Ammon's horn (tissue), 1 donor: ENCODE measurements at regions not wholly inside any gene's neighbourhood (a gene's known extent, or its start where the extent isn't known, plus 50 kb on each side); places are given as distances from the start of the nearest gene placed in this dataset.

Source experiments
- DNase-seq: peaks from one replicate; pipeline ENCODE4 v3.0.0-alpha.2; 2016; ENCODE audit warnings: low spot score

DNA sequence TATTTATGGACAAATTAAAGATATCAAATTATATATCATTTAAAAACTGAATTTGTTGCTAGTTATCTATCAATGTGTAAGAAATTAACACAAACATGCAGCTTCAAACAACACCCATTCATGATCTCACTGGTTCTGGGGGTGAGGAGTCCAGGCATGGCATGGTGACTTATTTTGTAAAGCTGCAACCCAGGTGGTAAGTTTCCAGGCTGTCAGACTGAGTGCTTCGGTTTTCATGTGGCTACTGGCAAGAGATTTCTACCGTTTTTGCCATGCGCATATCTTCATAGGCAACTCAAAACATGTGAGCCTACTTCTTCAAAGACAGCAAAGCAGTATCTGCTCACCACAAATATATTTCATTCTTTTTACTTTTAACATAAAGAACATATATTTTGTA, 364.3 kb upstream of the BCHE start:
- DNase-seq = no peak

- DNase-seq = no peak
Observed at GRCh38 chr3:166199491-166199890, 362.3 kb upstream of the BCHE start.

- no peak for DNase-seq
Observed at GRCh38 chr3:166195808-166196207, 358.6 kb upstream of the BCHE start.

DNA sequence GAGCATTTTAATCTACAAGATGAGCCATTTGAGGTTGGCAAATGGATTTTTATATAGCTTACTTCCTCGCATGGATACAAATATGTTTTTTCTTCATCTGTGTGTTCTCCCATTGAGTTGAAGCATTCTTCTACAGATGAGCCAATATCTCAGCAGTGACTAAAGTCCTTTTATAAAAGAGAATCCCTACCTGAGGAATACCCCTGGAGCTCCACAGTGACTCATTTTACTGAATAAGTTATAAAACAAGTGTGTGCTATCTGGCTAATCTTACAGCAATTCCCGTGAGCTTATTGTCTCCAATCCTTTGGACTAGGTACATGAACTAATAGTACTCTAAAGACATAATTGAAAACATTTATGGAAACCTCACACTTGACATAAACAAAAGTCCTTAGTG, 354.2 kb upstream of the BCHE start:
- DNase-seq = no peak

GRCh38 chr3:166190360-166190759, 353.1 kb upstream of the BCHE start:
- no peak for DNase-seq

- DNase-seq = no peak
Observed at GRCh38 chr3:166187237-166187636, 350.0 kb upstream of the BCHE start.

- no peak for DNase-seq
Observed at GRCh38 chr3:166186003-166186402, 348.8 kb upstream of the BCHE start.

DNA sequence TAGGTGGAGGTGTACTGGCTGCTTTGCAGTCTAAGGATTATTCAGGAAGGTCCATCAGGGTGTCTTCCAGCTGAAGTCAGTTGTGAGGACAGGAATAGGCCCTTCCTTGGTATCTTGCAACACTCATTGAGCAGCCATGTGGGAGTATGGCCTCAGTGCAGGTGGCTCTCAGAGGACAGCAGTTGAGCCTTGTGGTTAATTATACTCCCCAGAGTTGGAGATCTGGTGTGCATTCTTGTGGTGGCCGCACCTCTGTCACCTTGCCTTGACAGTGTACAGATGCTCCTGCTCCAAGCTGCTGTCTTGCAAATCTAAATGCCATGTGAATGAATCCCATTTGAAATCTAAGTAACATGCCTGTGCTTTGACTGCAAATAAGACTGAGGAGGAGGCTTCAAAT, 339.9 kb upstream of the BCHE start:
- DNase-seq = no peak

- no peak for DNase-seq
Observed at GRCh38 chr3:166171695-166172094, 334.5 kb upstream of the BCHE start.

GRCh38 chr3:166169681-166170080, 332.5 kb upstream of the BCHE start:
- DNase-seq = peak; percentile 16

GRCh38 chr3:166127969-166128368, 290.7 kb upstream of the BCHE start:
- no peak for DNase-seq

DNA sequence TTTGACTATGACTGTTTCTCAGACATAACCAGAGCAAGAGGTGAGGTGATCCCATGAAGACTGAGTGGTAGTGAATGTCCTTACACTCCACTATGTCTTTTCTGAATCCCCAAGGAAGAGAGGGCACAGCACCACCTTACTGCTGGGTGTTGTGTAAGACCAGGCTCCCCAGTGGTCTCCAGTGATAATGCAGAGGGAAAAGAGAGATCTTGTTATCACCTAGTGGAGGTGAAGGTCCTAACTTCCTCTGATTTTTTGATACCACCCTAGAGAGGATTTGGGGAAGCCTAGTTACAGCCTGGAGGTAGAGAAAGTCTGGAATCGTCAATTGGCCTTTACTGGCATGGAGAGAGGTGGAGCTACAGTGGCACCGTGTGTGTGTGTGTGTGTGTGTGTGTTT, 288.0 kb upstream of the BCHE start:
- DNase-seq = no peak

- DNase-seq = no peak
Observed at GRCh38 chr3:166123576-166123975, 286.4 kb upstream of the BCHE start.

DNA sequence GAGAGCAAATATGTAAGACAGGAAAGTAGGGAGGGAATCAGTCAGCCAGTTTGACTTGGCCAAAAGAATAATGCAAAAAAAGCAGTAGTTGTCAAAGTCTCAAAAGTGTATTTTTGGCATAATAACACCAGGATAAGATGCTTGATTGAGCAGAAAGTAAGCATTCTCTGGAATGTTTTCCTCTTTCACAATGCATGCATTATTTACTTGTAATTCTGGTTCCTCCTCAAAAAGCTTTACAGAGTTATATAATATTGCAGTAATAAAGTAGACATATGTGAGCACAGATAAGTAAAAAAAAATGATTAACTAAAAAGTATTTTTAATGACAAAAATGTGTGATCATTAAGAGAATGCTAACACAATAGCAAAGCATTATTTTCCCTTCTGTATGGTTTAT, 285.9 kb upstream of the BCHE start:
- no peak for DNase-seq

DNA sequence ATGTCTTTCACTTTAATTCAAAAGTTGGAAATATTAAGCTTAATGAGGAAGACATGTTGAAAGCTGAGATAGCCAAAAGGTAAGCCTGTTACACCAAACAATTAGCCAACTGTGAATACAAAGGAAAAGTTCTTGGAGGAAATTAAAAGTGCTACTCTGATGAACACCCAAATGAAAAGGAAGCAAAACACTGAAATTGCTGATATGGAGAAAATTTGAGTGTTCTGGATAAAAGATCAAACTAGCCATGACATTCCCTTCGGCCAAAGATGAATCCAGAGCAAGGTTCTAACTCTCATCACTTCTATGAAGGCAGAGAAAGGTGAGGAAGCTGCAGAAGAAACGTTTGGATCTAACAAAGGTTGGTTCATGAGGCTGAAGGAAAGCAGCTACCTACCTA, 280.8 kb upstream of the BCHE start:
- no peak for DNase-seq

DNA sequence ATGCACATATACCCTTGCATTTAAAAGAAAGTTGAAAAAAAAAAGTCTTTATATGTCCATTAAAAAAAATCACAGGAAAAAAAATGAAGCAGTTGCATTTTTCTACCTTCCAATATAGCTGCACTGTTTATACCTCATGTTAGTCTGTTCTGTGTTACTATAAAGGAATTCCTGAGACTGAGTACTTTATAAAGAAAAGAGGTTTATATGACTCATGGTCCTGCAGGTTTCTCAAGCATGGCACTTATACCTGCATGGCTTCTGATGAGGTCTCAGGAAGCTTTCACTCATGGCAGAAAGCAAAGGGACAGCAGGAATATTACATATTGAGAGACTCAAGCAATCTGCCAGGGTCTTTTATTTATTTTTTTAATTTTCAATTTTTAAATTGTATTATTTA, 277.2 kb upstream of the BCHE start:
- no peak for DNase-seq

DNA sequence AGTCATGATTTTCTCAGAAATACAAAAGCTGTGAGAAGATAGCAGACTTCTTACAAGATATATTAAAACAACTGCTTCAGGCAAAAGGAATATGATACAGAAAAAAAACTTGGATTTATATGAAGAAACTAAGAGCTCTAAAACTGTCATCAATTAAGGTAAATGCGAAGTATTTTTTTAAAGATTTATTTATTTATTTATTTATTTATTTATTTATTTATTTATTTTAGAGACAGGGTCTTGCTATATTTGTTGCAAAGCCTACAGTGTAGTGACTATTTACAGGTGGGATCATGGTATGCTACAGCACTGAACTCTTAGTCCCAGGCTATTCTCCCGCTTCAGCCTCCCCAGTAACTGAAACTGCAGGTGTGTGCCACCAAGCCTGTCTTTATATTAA, 274.3 kb upstream of the BCHE start:
- DNase-seq = no peak

DNA sequence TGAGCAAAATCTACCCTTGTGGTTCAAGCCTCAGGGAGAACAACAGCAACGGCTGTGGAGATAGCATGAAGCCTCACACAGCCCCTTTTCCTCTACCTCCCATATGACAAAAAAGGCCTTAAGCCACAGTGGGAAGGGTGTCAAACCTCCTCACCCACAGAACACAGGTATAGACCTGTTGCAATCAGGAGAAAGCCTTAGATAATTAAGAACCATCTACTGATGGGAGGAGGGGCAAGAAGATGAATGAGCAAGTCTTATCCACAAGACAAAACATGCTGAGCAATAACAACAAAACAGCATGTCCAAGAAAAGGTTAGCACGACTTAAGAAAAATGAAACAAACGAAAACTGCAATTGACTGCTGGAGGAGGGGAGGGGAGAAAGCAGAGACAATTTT, 272.9 kb upstream of the BCHE start:
- no peak for DNase-seq

GRCh38 chr3:166104938-166105337, 267.7 kb upstream of the BCHE start:
- no peak for DNase-seq

DNA sequence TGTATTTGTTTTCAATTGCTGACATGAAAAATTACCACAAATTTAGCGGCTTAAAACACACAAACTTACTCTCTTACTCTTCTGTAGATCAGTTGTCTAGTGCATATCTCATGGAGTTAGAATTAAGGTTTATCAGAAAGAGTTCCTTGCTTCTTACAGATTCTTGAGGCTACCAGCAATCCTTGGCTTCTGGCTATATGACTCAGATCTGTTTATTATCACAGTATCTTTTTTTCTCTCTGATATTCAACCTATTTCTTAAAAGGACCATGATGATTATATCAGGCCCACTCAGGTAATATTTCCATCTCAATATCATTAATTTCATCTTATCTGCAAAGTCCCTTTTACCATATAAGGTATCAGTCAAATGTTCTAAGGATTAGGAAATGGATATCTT, 263.5 kb upstream of the BCHE start:
- DNase-seq = no peak

- no peak for DNase-seq
Observed at GRCh38 chr3:166089575-166089974, 252.4 kb upstream of the BCHE start.

- no peak for DNase-seq
Observed at GRCh38 chr3:166085164-166085856, 248.1 kb upstream of the BCHE start.

DNA sequence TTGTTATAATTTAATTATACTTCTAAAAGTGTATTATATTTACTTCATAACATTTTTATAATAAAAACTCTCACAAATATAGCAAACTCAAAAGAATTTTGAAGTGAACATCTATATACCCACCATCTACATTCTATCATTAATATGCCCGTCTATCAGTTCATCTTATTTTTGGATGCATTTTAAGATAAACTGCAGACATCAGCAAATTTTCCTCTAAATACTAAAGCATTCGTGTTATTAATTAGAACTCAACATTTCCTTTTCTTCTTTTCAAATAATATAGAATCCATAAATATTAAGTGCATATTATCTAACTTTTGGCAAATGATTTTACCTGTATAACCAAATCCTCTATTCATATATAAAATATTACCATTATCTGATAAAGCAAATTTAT, 242.9 kb upstream of the BCHE start:
- DNase-seq = no peak

- no peak for DNase-seq
Observed at GRCh38 chr3:166071831-166072230, 234.6 kb upstream of the BCHE start.

DNA sequence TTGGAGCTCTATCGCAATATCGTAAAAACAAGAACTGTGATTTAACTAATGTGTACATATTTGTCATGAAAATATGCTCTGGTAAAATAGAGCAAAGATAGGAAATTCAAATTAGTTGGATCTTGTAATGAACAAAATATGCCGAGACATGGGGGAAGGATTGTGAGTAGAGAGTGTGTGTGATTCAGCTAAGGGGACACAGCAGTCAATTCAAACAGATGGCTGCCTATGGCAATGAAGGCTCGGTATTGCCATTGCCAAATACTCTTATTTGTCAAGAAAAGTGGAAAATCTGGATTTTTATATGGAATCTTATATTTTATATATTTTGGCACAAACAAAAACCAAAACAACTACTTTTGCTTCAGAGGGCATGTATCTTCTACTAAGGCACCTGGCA, 227.3 kb upstream of the BCHE start:
- DNase-seq = peak; percentile 43
